NCI-H1930 (cell line): ENCODE measurements at regions not wholly inside any gene's neighbourhood (a gene's known extent, or its start where the extent isn't known, plus 50 kb on each side); places are given as distances from the start of the nearest gene placed in this dataset.
"Not testable (repeated sequence)": the region's sequence is repeated elsewhere in the genome, so short reads cannot be mapped to it uniquely, and the experiment has no call there.

Experiments
- DNase-seq, 2 experiments: peaks; one replicate each; lab custom pipeline; 2025; lab: John Stamatoyannopoulos, UW

DNA sequence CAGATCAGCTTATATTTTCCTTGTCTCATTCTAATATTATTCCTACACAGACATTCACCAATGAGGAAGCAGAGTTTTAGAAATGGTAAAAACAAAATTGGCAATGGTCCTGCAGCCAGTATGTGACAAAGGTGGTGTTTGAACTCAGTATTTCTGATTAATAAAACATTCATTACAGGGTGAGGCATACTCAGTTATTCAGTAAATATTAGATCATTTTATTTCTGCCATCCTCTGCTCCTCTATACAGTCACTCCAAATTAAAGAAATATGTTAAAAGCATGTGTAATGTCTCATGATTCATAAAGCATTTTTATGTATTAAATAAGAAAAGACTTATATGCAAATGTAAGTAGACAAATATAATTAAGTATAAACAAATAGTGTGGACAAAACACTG is 684.6 kb upstream of the ACO1 start:
- DNase-seq = no peak

GRCh38 chr9:31700252-31701045 is 684.0 kb upstream of the ACO1 start:
- no peak for DNase-seq

DNA sequence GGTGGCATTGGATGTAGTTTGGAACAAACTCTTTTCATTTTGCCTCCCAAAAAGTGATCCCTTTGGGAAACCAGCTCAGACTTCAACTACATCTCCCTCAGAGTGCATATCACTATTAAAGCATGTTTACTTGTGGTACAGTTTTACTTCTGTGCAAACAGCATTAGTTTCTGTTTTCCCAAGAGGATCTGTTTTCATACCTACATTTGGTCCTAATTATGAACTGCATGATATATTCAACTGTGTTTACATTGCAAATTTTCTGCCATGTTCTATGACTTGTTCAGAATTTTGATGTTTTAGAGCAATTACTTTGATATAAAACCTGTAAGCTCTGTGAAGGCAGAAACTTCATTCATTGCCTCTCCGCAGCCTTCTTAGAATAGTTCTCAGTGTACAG is 681.5 kb upstream of the ACO1 start:
- peak in 1 of 2 experiments; percentile 10 for DNase-seq

DNA sequence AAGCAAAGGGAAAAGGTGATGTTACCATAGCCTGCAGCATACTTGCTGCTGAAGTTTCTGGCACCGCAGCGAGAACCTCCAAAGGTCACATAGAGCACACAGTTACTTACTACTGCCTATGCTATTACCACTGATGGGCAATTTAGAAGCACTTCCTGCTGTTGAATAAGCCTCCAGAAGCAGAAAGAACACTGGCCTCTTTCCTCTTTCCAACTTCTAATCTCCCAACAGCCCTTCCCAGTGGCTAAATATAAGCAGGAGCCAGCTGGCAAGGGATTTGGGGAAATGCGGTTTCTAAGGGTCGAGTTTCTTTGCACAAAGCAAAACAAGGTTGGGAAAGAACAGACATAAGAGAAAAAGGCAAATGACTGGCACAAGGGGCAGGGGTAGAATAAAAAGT is 669.2 kb upstream of the ACO1 start:
- DNase-seq = no peak

- DNase-seq = no peak
Observed at GRCh38 chr9:31719262-31719661, 665.2 kb upstream of the ACO1 start.

- no peak for DNase-seq
Observed at GRCh38 chr9:31730398-31730797, 654.0 kb upstream of the ACO1 start.

DNA sequence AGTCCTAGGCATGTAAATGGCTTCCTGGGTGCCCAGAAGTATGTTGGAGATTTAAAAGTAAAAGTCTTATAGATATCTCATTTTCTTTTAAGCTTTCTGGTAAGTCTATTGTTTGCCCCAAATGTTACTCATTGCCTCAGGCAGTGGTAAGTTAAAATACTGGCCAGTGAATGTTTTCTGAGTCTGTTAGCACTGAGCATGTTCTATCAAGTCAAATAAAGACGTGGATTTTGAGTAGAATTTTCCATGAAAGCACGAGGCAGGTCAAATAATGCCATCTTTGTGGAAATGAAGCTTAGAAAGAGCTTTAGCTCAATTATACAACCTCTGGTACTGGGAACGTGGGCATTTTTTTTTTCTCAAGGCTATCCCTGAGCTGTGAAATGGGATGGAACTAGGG is 651.3 kb upstream of the ACO1 start:
- no peak for DNase-seq

GRCh38 chr9:31736581-31737179 is 647.8 kb upstream of the ACO1 start:
- no peak for DNase-seq

- no peak for DNase-seq
Observed at GRCh38 chr9:31740705-31741104, 643.7 kb upstream of the ACO1 start.

- no peak for DNase-seq
Observed at GRCh38 chr9:31744589-31744988, 639.9 kb upstream of the ACO1 start.

DNA sequence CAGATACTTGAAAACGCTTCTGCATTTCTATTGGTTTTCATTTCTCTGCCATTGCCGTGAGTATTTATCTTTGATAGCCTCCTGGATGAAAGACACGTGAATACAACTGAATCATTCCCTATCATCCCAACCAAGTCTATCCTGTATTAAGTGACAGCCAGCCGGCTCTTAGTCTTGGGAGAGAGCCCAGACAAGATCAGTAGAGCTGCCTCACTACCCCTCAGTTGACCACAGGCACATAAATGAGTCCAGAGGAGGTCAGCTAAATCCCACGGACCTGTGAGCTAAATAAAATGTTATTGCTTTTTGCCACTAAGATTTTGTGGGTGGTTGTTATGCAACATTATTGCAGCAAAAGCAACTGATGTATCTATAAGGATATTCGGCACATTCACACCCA is 639.0 kb upstream of the ACO1 start:
- DNase-seq = no peak

DNA sequence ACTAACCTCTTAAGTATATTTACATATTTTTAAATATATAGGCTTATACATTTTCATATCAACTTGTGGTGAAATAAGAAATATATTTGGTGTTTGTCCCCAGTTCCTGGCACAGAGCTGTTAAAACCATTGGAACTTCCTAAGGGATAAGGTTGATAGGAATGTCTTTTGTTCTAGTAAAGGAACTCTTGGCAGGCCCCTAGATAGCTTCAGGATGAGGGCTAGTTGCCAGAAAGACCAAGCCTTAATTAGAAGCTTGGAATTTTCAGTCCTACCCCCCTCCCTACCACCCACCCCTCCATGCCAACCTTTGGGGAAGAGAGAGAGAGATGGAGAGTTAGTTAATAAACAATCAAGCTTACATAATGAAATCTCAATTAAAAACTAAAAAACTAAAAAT is 638.6 kb upstream of the ACO1 start:
- no peak for DNase-seq

DNA sequence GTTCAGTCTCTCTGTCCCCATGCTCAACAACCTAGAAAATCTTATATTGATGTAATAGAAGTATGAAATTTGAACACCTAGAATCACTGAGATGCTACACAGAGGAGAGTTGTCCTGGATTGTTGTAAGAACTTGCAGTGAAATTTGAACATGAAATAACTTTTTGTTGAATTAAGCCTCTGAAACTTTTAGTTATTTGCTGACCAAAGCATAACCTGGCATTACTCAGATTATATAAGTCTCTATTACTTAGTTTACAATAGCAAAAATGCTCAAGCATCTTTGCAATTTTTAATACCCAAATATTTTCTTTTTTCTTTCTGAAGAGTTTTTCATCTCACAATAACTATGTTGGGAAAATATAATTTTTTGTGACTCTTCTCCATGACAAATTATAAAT is 630.7 kb upstream of the ACO1 start:
- no peak for DNase-seq

- DNase-seq = no peak
Observed at GRCh38 chr9:31759703-31760102, 624.7 kb upstream of the ACO1 start.

DNA sequence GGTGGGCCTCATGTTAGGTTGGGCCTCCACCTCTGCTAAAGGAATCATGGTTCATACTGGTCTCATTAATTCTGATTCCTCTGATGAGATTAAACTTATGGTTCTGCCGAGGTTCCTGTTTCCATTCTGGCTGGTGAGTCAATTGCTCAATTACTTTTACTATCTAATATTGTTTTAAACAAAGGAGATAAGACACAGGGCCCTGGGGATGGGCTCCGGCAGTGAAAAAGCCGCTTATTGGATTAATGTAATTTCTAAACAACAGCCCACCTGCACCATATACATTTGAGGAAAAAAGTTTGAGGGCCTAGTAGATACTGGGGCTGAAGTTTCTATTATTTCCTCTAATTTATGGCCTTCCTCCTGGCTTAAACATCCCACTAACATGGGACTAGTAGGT is 610.4 kb upstream of the ACO1 start:
- DNase-seq = not testable (repeated sequence)

DNA sequence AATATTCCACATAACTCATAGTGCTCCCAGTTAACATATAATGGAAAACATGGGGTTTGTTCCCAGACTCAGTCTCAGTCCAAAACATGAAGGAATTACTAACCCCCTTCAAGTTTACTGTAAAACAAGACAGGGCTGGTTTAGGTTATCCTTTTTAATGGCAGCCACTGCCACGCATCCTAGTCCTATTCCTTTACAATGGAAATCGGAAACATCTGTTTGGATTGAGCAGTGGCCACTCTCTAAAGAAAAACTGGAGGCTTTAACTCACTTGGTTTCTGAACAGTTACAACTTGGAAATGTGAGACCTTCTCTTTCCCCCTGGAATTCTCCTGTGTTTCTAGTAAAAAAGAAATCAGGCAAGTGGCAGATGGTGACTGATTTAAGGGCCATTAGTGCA is 609.9 kb upstream of the ACO1 start:
- no peak for DNase-seq

GRCh38 chr9:31776471-31776870 is 608.0 kb upstream of the ACO1 start:
- DNase-seq = peak in 1 of 2 experiments; percentile 28

GRCh38 chr9:31783491-31783890 is 601.0 kb upstream of the ACO1 start:
- no peak for DNase-seq

- no peak for DNase-seq
Observed at GRCh38 chr9:31790720-31791119, 593.7 kb upstream of the ACO1 start.

GRCh38 chr9:31799953-31800609 is 584.4 kb upstream of the ACO1 start:
- DNase-seq = peak in 1 of 2 experiments; percentile 9

DNA sequence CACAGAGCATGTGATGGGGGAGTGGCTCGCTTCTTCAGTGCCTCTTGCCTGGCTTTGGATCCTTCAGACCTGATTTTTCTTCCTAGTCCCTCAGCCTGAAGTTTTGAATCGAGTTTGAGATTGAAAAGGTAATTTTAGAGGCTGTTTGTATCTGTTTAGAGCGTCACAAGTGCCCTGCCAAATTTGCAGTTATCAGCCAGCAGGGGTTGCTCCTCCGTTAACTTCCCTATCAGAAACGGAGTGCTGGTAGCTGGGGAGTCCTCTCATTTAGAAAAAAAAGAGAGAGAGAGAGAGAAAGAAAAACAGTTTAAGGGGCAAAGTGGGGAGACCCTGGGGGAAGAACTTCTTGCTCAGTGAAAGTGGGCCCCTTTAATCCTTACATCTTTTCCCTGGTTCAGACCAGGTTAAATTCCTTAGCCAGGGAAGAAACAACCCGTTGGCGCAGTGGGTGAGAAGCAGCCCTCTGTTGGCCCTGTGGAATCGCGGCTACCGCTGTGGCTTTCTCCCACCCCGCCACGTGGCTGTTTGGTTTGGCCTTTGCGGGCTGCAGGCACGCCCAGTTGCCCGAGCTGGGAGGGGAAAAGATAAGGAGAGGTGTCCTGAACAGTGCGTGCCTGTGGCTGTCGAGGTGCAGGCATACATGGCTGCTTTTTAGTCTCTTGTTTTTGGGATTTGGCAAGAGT is 576.7 kb upstream of the ACO1 start:
- DNase-seq = no peak

GRCh38 chr9:31808766-31809165 is 575.7 kb upstream of the ACO1 start:
- DNase-seq = no peak

DNA sequence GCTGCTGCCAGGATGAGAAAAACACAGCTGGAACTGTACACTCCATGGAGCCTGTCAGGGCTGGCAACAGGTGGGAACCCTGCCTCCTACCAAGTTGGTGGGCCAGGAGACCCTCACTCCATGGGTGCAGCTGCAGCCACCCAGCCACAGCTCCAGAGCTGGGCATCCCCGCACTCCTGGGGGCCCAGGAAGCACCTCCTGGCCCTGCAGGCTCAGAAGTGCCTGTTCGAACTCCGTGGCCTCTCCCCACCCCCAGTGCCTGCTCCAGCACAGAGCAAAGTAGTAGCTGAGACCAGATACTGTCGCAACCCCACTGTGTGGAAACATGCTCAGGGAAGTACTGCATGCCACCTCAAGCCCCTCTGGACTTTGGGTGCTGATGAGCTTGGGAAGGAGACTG is 564.0 kb upstream of the ACO1 start:
- DNase-seq = no peak
